ENCODE measurements at regions not wholly inside any gene's neighbourhood (a gene's known extent, or its start where the extent isn't known, plus 50 kb on each side); places are given as distances from the start of the nearest gene placed in this dataset.

- Histone ChIP-seq H3K27ac (ENCODE audit: low read depth, low read length, poor library complexity, severe bottlenecking) (no peak overlapping the region), H3K4me1 (ENCODE audit: insufficient read depth, low read length, poor library complexity, severe bottlenecking) (no peaks in the 10 kb centered on the region), H3K36me3 (ENCODE audit: insufficient read depth, low read length, poor library complexity, severe bottlenecking) (no peaks in the 10 kb centered on the region), H3K4me3 (ENCODE audit: low read depth, low read length, poor library complexity, severe bottlenecking) (no peak overlapping the region), H3K9me3 (ENCODE audit: low read depth, low read length, poor library complexity, severe bottlenecking) (no peaks in the 10 kb centered on the region), H3K27me3 (replicated peaks; ENCODE audit: insufficient read depth, low read depth, low read length, poor library complexity) (peaks cover 23% of the 10 kb centered on the region)
- no peak for TF ChIP-seq CTCF (conservative IDR thresholded peaks at IDR 0.05; ENCODE audit: low read depth, low read length)
- TF ChIP-seq EZH2 (IDR thresholded peaks at IDR 0.05; ENCODE audit: borderline replicate concordance, low read depth, low read length, poor library complexity, severe bottlenecking) = no peak
- ChIA-PET CTCF (no interaction called here), POLR2A (ENCODE audit: low non-redundant PET) (no interaction called here)
- intact Hi-C loops (cut with micrococcal nuclease; ENCODE audit: unreplicated experiment) = no loop called here
- BruUV-seq (replicated peaks) = no TSS peak
- DNase-seq (ENCODE audit: low spot score) = no peak
These were observed 94.9 kb upstream of the GEMIN8 start for GRCh38 chrX:14124562-14124961.

- intact Hi-C loops (cut with micrococcal nuclease; ENCODE audit: unreplicated experiment) = loop anchor here (1.0 to 10.0 kb wide), 2 partner anchors 433 to 1049 kb away; no protein-coding TSS in a partner anchor
- Histone ChIP-seq H3K27me3 (replicated peaks; ENCODE audit: insufficient read depth, low read depth, low read length, poor library complexity) (peaks cover 11% of the 10 kb centered on the region), H3K9me3 (ENCODE audit: low read depth, low read length, poor library complexity, severe bottlenecking) (no peaks in the 10 kb centered on the region), H3K4me1 (ENCODE audit: insufficient read depth, low read length, poor library complexity, severe bottlenecking) (no peaks in the 10 kb centered on the region), H3K36me3 (ENCODE audit: insufficient read depth, low read length, poor library complexity, severe bottlenecking) (no peaks in the 10 kb centered on the region), H3K4me3 (ENCODE audit: low read depth, low read length, poor library complexity, severe bottlenecking) (no peak overlapping the region), H3K27ac (ENCODE audit: low read depth, low read length, poor library complexity, severe bottlenecking) (no peak overlapping the region)
- peak; percentile 73 for DNase-seq (ENCODE audit: low spot score)
- ChIA-PET CTCF (interaction anchor here (1.3 kb wide), 1 partner anchor 1047 kb away, joined by 3 read pairs; no protein-coding TSS in a partner anchor), POLR2A (ENCODE audit: low non-redundant PET) (no interaction called here)
- TF ChIP-seq EZH2 (IDR thresholded peaks at IDR 0.05; ENCODE audit: borderline replicate concordance, low read depth, low read length, poor library complexity, severe bottlenecking) = no peak
- TF ChIP-seq CTCF (conservative IDR thresholded peaks at IDR 0.05; ENCODE audit: low read depth, low read length) = peak; percentile 86
- BruUV-seq (replicated peaks) = no TSS peak
These were observed 66.0 kb upstream of the GEMIN8 start for GRCh38 chrX:14095702-14096101.

- Histone ChIP-seq H3K9me3 (ENCODE audit: low read depth, low read length, poor library complexity, severe bottlenecking) (no peaks in the 10 kb centered on the region), H3K27me3 (replicated peaks; ENCODE audit: insufficient read depth, low read depth, low read length, poor library complexity) (peaks cover 24% of the 10 kb centered on the region), H3K27ac (ENCODE audit: low read depth, low read length, poor library complexity, severe bottlenecking) (no peak overlapping the region), H3K4me1 (ENCODE audit: insufficient read depth, low read length, poor library complexity, severe bottlenecking) (no peaks in the 10 kb centered on the region), H3K4me3 (ENCODE audit: low read depth, low read length, poor library complexity, severe bottlenecking) (no peak overlapping the region), H3K36me3 (ENCODE audit: insufficient read depth, low read length, poor library complexity, severe bottlenecking) (no peaks in the 10 kb centered on the region)
- CTCF ChIA-PET = no interaction called here
- no peak for DNase-seq (ENCODE audit: low spot score)
- no TSS peak for BruUV-seq (replicated peaks)
- POLR2A ChIA-PET (ENCODE audit: low non-redundant PET) = no interaction called here
- intact Hi-C loops (cut with micrococcal nuclease; ENCODE audit: unreplicated experiment) = loop anchor here (5.0 to 10.0 kb wide), 2 partner anchors 1051 to 1148 kb away; no protein-coding TSS in a partner anchor
- no peak for TF ChIP-seq CTCF (conservative IDR thresholded peaks at IDR 0.05; ENCODE audit: low read depth, low read length)
These were observed 64.5 kb upstream of the GEMIN8 start for GRCh38 chrX:14094191-14094590.

Data from A673 (cell line).